ENCODE measurements at regions not wholly inside any gene's neighbourhood (a gene's known extent, or its start where the extent isn't known, plus 50 kb on each side); places are given as distances from the start of the nearest gene placed in this dataset.

DNA sequence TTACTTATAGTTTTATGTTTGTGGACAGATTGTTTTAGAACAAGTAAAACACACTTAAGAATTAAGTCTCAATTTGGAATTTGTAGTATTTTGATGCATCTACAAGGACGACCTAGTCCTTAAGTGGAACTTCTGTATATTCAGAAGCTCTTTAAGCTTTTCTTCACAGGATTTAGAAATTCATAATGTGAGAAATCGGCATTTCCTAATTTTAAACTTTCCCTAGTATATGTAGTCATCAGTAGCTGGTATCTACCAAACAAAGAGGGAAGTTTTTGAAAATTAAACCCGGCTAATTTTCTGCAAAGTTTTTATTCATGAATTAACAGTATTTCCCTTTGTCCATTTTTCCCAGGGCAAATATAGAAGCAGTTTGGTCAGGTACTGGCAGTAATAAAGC, 203.6 kb downstream of the CDRT15L2 start:
- no peaks in the 10 kb centered on the region for H3K36me3 ChIP-seq (ENCODE audit: control insufficient read depth in 2 of 2, insufficient read depth in 1 of 2, low read length in 2 of 2)
- H3K9me3 ChIP-seq (ENCODE audit: control insufficient read depth, insufficient read depth, low read depth, low read length), result no peaks in the 10 kb centered on the region
- ChIA-PET CTCF (interaction anchor here (1.6 kb wide), 1 partner anchor 18 kb away, joined by 10 read pairs; no protein-coding TSS in a partner anchor), POLR2A (no interaction called here)
- no peak overlapping the region for H3K4me3 ChIP-seq (ENCODE audit: low read depth, low read length)
- no peaks in the 10 kb centered on the region for H3K4me1 ChIP-seq (ENCODE audit: control insufficient read depth, insufficient read depth, low read length)
- no peak for TF ChIP-seq OSR2 (tag by site-specific recombination; IDR thresholded peaks at IDR 0.05)
- TF ChIP-seq ZNF10 (tag by site-specific recombination; IDR thresholded peaks at IDR 0.05), result no peak
- TF ChIP-seq ZNF391 (tag by site-specific recombination; IDR thresholded peaks at IDR 0.05; ENCODE audit: borderline replicate concordance, low read depth), result no peak
- no peak for TF ChIP-seq ZNF394 (tag by site-specific recombination; IDR thresholded peaks at IDR 0.05; ENCODE audit: borderline replicate concordance)
- no peak for TF ChIP-seq SP7 (tag by site-specific recombination; IDR thresholded peaks at IDR 0.05)
- no peak for TF ChIP-seq GLIS2 (tag by site-specific recombination; IDR thresholded peaks at IDR 0.05)
- TF ChIP-seq ZNF266 (tag by site-specific recombination; IDR thresholded peaks at IDR 0.05; ENCODE audit: low read depth), result no peak
- no peak for TF ChIP-seq ZNF239 (tag by site-specific recombination; IDR thresholded peaks at IDR 0.05)
- no peak for TF ChIP-seq ZNF654 (tag by site-specific recombination; IDR thresholded peaks at IDR 0.05; ENCODE audit: low read depth)
- TF ChIP-seq, protein P1, sequence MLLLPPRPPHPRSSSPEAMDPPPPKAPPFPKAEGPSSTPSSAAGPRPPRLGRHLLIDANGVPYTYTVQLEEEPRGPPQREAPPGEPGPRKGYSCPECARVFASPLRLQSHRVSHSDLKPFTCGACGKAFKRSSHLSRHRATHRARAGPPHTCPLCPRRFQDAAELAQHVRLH (tag by site-specific recombination; IDR thresholded peaks at IDR 0.05), result no peak
- H3K27ac ChIP-seq (ENCODE audit: extremely low read depth, low read depth, low read length), result no peak overlapping the region

DNA sequence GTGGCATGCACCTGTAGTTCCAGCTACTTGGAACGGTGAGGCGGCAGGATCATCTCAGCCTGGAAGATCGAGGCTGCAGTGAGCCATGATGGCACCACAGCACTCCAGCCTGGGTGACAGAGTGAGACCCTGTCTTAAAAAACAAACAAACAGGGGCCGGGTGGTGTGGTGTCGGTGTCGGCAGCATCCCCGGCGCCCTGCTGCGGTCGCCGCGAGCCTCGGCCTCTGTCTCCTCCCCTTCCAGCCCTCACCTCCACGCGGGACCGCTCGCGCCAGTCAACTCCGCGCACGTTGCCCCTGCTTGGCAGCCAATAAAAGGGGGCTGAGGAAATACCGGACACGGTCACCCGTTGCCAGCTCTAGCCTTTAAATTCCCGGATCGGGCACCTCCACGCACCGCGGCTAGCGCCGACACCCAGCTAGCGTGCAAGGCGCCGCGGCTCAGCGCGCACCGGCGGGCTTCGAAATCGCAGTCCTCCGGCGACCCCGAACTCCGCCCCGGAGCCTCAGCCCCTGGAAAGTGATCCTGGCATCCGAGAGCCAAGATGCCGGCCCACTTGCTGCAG, 204.7 kb downstream of the CDRT15L2 start:
- Histone ChIP-seq H3K4me3 (ENCODE audit: low read depth, low read length) (no peak overlapping the region), H3K4me1 (ENCODE audit: control insufficient read depth, insufficient read depth, low read length) (no peaks in the 10 kb centered on the region), H3K36me3 (ENCODE audit: control insufficient read depth in 2 of 2, insufficient read depth in 1 of 2, low read length in 2 of 2) (no peaks in the 10 kb centered on the region), H3K9me3 (ENCODE audit: control insufficient read depth, insufficient read depth, low read depth, low read length) (no peaks in the 10 kb centered on the region), H3K27ac (ENCODE audit: extremely low read depth, low read depth, low read length) (no peak overlapping the region)
- ChIA-PET POLR2A (no interaction called here), CTCF (interaction anchor here (0.6 to 1.6 kb wide), 2 partner anchors 17 to 65 kb away, joined by 3 to 10 read pairs; no protein-coding TSS in a partner anchor)
- TF ChIP-seq, protein P2, sequence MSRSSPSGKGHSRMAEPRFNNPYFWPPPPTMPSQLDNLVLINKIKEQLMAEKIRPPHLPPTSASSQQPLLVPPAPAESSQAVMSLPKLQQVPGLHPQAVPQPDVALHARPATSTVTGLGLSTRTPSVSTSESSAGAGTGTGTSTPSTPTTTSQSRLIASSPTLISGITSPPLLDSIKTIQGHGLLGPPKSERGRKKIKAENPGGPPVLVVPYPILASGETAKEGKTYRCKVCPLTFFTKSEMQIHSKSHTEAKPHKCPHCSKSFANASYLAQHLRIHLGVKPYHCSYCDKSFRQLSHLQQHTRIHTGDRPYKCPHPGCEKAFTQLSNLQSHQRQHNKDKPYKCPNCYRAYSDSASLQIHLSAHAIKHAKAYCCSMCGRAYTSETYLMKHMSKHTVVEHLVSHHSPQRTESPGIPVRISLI (tag by site-specific recombination; IDR thresholded peaks at IDR 0.05), result no peak
- TF ChIP-seq IKZF3 (tag by site-specific recombination; IDR thresholded peaks at IDR 0.05) (no peak), ZNF335 (tag by site-specific recombination; conservative IDR thresholded peaks at IDR 0.05) (no peak), ZNF248 (tag by site-specific recombination; IDR thresholded peaks at IDR 0.05) (no peak), HOXD13 (CRISPR knock-in tag; IDR thresholded peaks at IDR 0.05; ENCODE audit: borderline replicate concordance) (no peak), ZNF24 (tag by site-specific recombination; IDR thresholded peaks at IDR 0.05) (no peak), KLF16 (tag by site-specific recombination; IDR thresholded peaks at IDR 0.05) (no peak)
- TF ChIP-seq, protein P3, sequence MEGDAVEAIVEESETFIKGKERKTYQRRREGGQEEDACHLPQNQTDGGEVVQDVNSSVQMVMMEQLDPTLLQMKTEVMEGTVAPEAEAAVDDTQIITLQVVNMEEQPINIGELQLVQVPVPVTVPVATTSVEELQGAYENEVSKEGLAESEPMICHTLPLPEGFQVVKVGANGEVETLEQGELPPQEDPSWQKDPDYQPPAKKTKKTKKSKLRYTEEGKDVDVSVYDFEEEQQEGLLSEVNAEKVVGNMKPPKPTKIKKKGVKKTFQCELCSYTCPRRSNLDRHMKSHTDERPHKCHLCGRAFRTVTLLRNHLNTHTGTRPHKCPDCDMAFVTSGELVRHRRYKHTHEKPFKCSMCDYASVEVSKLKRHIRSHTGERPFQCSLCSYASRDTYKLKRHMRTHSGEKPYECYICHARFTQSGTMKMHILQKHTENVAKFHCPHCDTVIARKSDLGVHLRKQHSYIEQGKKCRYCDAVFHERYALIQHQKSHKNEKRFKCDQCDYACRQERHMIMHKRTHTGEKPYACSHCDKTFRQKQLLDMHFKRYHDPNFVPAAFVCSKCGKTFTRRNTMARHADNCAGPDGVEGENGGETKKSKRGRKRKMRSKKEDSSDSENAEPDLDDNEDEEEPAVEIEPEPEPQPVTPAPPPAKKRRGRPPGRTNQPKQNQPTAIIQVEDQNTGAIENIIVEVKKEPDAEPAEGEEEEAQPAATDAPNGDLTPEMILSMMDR (tag by site-specific recombination; IDR thresholded peaks at IDR 0.05), result no peak
- TF ChIP-seq, protein P4, sequence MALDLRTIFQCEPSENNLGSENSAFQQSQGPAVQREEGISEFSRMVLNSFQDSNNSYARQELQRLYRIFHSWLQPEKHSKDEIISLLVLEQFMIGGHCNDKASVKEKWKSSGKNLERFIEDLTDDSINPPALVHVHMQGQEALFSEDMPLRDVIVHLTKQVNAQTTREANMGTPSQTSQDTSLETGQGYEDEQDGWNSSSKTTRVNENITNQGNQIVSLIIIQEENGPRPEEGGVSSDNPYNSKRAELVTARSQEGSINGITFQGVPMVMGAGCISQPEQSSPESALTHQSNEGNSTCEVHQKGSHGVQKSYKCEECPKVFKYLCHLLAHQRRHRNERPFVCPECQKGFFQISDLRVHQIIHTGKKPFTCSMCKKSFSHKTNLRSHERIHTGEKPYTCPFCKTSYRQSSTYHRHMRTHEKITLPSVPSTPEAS (tag by site-specific recombination; IDR thresholded peaks at IDR 0.05), result no peak

All from HEK293 (cell line).